ENCODE measurements at regions not wholly inside any gene's neighbourhood (a gene's known extent, or its start where the extent isn't known, plus 50 kb on each side); places are given as distances from the start of the nearest gene placed in this dataset.

DNA sequence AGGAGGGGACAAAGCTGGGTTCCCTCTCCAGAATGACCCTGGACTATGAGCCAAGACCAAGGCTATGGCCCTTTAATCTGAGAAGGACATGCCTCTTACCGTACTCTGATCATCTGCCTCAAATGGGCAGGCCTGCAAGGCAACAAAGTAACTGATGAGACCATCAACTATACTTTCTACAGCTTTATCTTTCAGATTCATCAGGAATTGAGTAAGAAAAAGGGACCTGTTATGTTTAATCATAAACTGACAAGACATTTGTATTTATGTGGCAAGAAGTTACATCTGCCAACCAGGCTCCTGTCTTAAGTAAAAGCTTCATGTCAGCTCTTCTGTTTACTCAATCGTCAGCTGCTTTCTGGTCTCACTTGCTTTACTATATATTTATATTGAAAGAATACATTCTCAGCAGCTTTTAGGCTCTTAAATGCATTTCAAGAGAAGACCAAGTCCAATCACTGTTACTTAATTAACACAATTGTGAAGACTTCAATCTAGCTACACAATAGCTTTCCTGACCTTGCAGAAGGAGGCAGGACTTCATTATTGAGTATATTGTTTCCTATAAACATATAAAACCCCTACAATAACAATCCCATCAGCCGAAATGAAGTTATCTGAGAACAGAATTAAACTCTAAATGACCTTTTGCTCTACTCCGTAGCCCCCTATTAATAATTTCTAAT is 163.8 kb downstream of the ETAA1 start:
- no peak overlapping the region for H3K4me3 ChIP-seq (ENCODE audit: low read length)
- TF ChIP-seq, protein P1, sequence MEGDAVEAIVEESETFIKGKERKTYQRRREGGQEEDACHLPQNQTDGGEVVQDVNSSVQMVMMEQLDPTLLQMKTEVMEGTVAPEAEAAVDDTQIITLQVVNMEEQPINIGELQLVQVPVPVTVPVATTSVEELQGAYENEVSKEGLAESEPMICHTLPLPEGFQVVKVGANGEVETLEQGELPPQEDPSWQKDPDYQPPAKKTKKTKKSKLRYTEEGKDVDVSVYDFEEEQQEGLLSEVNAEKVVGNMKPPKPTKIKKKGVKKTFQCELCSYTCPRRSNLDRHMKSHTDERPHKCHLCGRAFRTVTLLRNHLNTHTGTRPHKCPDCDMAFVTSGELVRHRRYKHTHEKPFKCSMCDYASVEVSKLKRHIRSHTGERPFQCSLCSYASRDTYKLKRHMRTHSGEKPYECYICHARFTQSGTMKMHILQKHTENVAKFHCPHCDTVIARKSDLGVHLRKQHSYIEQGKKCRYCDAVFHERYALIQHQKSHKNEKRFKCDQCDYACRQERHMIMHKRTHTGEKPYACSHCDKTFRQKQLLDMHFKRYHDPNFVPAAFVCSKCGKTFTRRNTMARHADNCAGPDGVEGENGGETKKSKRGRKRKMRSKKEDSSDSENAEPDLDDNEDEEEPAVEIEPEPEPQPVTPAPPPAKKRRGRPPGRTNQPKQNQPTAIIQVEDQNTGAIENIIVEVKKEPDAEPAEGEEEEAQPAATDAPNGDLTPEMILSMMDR (IDR thresholded peaks at IDR 0.05; ENCODE audit: insufficient read depth, low read depth, low read length, missing control alignments): no peak
- no peak for DNase-seq (ENCODE audit: low read depth)

GRCh38 chr2:67561457-67561965 is 164.4 kb downstream of the ETAA1 start:
- peak; percentile 94 for DNase-seq (ENCODE audit: low read depth)
- H3K4me3 ChIP-seq (ENCODE audit: low read length): no peak overlapping the region
- TF ChIP-seq, protein P1 (IDR thresholded peaks at IDR 0.05; ENCODE audit: insufficient read depth, low read depth, low read length, missing control alignments): no peak

GRCh38 chr2:67564076-67564475 is 166.9 kb downstream of the ETAA1 start:
- no peak overlapping the region for H3K4me3 ChIP-seq (ENCODE audit: low read length)
- peak; percentile 38 for DNase-seq (ENCODE audit: low read depth)
- TF ChIP-seq, protein P1 (IDR thresholded peaks at IDR 0.05; ENCODE audit: insufficient read depth, low read depth, low read length, missing control alignments): no peak

DNA sequence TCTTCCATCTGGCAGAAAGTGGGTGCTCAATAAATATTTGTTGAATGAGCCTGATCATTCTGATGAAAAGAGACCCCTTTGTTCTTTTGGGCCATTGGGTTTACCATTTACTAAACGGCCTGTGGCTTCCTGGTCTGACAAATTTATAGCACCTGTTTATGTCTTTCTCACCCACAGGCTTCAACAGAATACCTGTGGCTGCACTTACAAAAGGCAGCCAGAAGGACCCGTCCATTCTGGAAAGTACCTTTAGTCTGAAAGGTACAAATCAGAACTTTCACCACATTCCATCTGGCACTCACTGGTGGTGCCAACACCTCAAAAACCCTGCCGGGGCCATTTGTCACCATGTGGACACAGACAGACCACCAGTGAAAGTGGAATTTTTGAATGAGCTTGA is 167.5 kb downstream of the ETAA1 start:
- no peak overlapping the region for H3K4me3 ChIP-seq (ENCODE audit: low read length)
- DNase-seq (ENCODE audit: low read depth): no peak
- TF ChIP-seq, protein P1 (IDR thresholded peaks at IDR 0.05; ENCODE audit: insufficient read depth, low read depth, low read length, missing control alignments): no peak

- DNase-seq (ENCODE audit: low read depth): no peak
- H3K4me3 ChIP-seq (ENCODE audit: low read length): no peak overlapping the region
- TF ChIP-seq, protein P1 (IDR thresholded peaks at IDR 0.05; ENCODE audit: insufficient read depth, low read depth, low read length, missing control alignments): no peak
Measured at GRCh38 chr2:67565262-67565661, 168.1 kb downstream of the ETAA1 start.

DNA sequence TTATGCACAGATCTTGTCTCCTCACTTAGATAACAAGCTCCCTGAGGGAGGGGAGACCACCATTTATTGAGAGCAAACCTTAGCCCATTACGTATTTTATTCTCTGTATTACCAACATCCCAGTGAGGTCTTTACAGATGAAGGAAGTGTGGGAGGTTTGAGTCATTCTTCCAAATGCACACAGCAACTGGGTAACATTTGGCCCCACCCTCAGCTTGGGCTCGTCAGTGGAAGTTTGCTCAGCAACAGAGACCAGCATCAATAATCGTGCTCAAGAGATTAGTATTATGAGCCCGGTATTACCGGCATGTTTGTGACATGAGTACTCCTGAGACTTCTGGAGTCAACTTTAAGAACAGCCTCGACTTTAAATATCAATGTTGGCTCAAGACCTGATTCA is 168.6 kb downstream of the ETAA1 start:
- no peak overlapping the region for H3K4me3 ChIP-seq (ENCODE audit: low read length)
- TF ChIP-seq, protein P1 (IDR thresholded peaks at IDR 0.05; ENCODE audit: insufficient read depth, low read depth, low read length, missing control alignments): no peak
- DNase-seq (ENCODE audit: low read depth): peak; percentile 77

GRCh38 chr2:67566285-67566684 is 169.2 kb downstream of the ETAA1 start:
- no peak for DNase-seq (ENCODE audit: low read depth)
- no peak overlapping the region for H3K4me3 ChIP-seq (ENCODE audit: low read length)
- TF ChIP-seq, protein P1 (IDR thresholded peaks at IDR 0.05; ENCODE audit: insufficient read depth, low read depth, low read length, missing control alignments): no peak
